H1 (cell line): ENCODE measurements at regions not wholly inside any gene's neighbourhood (a gene's known extent, or its start where the extent isn't known, plus 50 kb on each side); places are given as distances from the start of the nearest gene placed in this dataset.

Source experiments
- EZH2 ChIP-seq: fragments of 200-600 bp; sonication (generic); IDR thresholded peaks from 2 replicates; pipeline ENCODE4 v1.7.1; 2012; ENCODE audit warnings: low read depth, mild to moderate bottlenecking, moderate library complexity, low read length, inconsistent platforms; ENCODE audit not compliant: severe bottlenecking
- RNF2 ChIP-seq: fragments of 200-900, 300-1000 bp; sonication (generic); IDR thresholded peaks from 2 replicates; pipeline ENCODE4 v1.7.1; 2016; ENCODE audit warnings: borderline replicate concordance, low read depth, mild to moderate bottlenecking, antibody characterized with exemption, low read length; ENCODE audit not compliant: poor library complexity, severe bottlenecking; ENCODE audit errors: missing control alignments

DNA sequence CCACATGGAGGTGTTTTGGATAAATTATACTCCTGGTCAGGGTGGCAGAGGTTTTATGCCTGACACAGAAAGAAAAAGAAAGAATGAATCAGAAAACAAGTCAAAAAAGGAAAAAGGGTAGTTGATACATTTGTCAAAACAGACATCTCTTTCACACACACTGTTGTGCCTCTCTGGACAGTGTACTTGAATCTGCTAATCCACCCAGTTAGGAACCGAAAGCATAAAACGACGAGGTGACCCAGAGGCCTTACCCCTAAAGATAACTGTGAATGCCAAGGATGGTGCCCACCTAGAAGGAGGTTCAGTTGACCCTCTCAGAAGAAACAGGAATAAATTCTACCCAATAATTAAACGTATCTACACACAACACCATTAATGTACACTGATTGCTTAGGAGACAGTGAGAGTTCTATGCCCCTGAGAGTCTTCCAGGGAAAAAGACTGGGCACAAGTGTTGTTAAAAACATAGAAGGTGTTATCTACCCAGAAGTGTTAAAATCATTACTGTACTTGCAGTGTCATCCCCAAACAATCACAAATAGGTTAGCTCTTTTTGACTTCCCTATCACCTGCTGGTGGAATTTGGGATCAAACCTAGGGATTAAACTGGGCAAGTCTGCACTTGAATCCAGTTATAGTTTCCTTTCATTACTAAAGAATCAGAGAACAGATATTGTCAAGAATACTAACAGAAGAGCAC is 123.2 kb upstream of the DNAJC10 start:
- TF ChIP-seq RNF2 (no peak), EZH2 (no peak)
